Endothelial cell of umbilical vein (primary cell): ENCODE measurements at regions not wholly inside any gene's neighbourhood (a gene's known extent, or its start where the extent isn't known, plus 50 kb on each side); places are given as distances from the start of the nearest gene placed in this dataset.

ENCODE experiments used
- EZH2 ChIP-seq: IDR thresholded peaks from 2 replicates; pipeline ENCODE4 v1.6.1; 2012; ENCODE audit warnings: borderline replicate concordance, low read depth, mild to moderate bottlenecking, moderate library complexity, low read length, inconsistent platforms; ENCODE audit not compliant: severe bottlenecking
- FOS ChIP-seq: IDR thresholded peaks from 2 replicates; pipeline ENCODE4 v1.6.1; 2011; ENCODE audit warnings: mild to moderate bottlenecking, low read length, moderate library complexity, borderline replicate concordance; ENCODE audit not compliant: insufficient read depth
- GATA2 ChIP-seq: IDR thresholded peaks from 2 replicates; pipeline ENCODE4 v1.7.0; 2011; ENCODE audit warnings: low read depth, mild to moderate bottlenecking, moderate library complexity, mixed read lengths, low read length; ENCODE audit not compliant: insufficient read length, insufficient read depth
- JUN ChIP-seq: IDR thresholded peaks from 2 replicates; pipeline ENCODE4 v1.6.1; 2011; ENCODE audit warnings: borderline replicate concordance, low read depth; ENCODE audit not compliant: insufficient read length, insufficient read depth
- MAX ChIP-seq: IDR thresholded peaks from 2 replicates; pipeline ENCODE4 v1.6.1; 2011; ENCODE audit not compliant: insufficient read depth, insufficient read length
- MYC ChIP-seq: IDR thresholded peaks from one replicate; pipeline ENCODE4 v1.6.1; 2011; ENCODE audit warnings: mild to moderate bottlenecking, low read depth, low read length
- POLR2A ChIP-seq: IDR thresholded peaks from 2 replicates; pipeline ENCODE4 v1.6.1; 2012; ENCODE audit warnings: low read depth, mild to moderate bottlenecking, control low read depth, low read length
- POLR2AphosphoS5 ChIP-seq: IDR thresholded peaks from 2 replicates; pipeline ENCODE4 v1.6.1; 2012; ENCODE audit warnings: low read depth, mild to moderate bottlenecking, control low read depth, low read length, moderate library complexity; ENCODE audit not compliant: insufficient read depth
- TF ChIP-seq, protein P1 (sequence below), 2 donors: IDR thresholded peaks; 1 replicate in 1 of 2; 2 replicates in 1 of 2; pipeline ENCODE4 v1.5.1; 2011; ENCODE audit warnings: low read length in 2 of 2, mild to moderate bottlenecking in 2 of 2, moderate library complexity in 2 of 2, control low read depth in 1 of 2, inconsistent platforms in 1 of 2, low read depth in 1 of 2; ENCODE audit not compliant: insufficient read depth in 1 of 2; ENCODE audit errors: extremely low read depth in 1 of 2

DNA sequence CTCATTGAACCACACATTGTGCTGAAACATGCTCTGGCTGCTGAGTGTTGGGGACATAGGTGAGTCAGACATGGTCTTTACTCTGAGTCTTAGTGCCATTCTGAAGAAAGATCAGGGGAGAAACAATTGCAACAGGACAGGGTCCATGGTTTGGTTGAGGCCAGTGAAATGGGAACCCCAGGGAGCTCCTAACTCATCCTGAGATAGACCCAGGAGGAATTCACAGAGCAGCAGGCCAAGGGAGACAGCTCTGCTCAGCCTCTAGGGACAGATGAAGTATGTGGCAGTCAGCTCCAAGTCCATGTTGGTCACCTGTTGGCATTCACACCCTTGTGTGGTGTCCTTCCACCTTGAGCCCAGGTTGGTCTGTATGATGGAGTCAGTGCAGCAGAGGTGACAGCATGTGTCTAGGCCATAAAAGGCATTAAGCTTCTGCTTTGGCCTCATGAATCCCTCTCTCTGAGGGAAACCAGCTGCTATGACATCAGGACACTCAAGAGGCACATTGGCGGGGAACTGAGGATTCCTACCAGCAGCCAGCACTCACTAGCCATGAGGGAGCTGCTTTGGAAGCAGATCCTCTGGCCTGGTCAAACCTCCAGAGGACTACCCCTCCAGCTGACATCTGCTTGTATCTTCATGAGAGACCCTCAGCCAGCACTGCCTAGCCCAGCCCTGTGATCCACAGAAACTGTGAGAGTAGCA is 50.3 kb upstream of the MYEOV start:
- TF ChIP-seq POLR2A, result no peak
- TF ChIP-seq, protein P1, sequence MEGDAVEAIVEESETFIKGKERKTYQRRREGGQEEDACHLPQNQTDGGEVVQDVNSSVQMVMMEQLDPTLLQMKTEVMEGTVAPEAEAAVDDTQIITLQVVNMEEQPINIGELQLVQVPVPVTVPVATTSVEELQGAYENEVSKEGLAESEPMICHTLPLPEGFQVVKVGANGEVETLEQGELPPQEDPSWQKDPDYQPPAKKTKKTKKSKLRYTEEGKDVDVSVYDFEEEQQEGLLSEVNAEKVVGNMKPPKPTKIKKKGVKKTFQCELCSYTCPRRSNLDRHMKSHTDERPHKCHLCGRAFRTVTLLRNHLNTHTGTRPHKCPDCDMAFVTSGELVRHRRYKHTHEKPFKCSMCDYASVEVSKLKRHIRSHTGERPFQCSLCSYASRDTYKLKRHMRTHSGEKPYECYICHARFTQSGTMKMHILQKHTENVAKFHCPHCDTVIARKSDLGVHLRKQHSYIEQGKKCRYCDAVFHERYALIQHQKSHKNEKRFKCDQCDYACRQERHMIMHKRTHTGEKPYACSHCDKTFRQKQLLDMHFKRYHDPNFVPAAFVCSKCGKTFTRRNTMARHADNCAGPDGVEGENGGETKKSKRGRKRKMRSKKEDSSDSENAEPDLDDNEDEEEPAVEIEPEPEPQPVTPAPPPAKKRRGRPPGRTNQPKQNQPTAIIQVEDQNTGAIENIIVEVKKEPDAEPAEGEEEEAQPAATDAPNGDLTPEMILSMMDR (IDR thresholded peaks at IDR 0.05; ENCODE audit: extremely low read depth in 1 of 2, insufficient read depth in 1 of 2, low read depth in 1 of 2, low read length in 2 of 2), result no peak
- no peak for TF ChIP-seq JUN
- TF ChIP-seq POLR2AphosphoS5, result no peak
- TF ChIP-seq MAX, result no peak
- TF ChIP-seq EZH2, result no peak
- TF ChIP-seq MYC, result no peak
- TF ChIP-seq FOS, result no peak
- TF ChIP-seq GATA2, result no peak
